Naive thymus-derived CD4-positive, alpha-beta T cell (primary cell): ENCODE measurements at regions not wholly inside any gene's neighbourhood (a gene's known extent, or its start where the extent isn't known, plus 50 kb on each side); places are given as distances from the start of the nearest gene placed in this dataset.

Experiments
- ATAC-seq: fragments of 150-1000 bp; cut with Tn5 transposase; 2 replicates; pipeline ENCODE4 v1.10.0; 2021; ENCODE audit warnings: mild to moderate bottlenecking, moderate library complexity
- CTCF ChIA-PET: fragments of 350-600 bp; sonication (Branson Sonifier 250); formaldehyde crosslinking; loops from one replicate; lab custom pipeline; 2021; ENCODE audit warnings: antibody characterized with exemption; lab: Charles Lee
- POLR2A ChIA-PET: fragments of 350-600 bp; sonication (Branson Sonifier 250); formaldehyde crosslinking; loops from one replicate; lab custom pipeline; 2021; ENCODE audit warnings: antibody characterized with exemption, inconsistent platforms; lab: Charles Lee
- DNase-seq, 9 donors: peaks; one replicate each; pipeline versions ENCODE4 v3.0.0 to v3.0.0-alpha.2; 2020 to 2022; ENCODE audit warnings: mixed read lengths in 1 of 9
- H3K27ac ChIP-seq: one replicate; pipeline ENCODE4 v1.7.0; 2013; ENCODE audit warnings: mild to moderate bottlenecking, low read depth, low read length, moderate library complexity
- H3K27me3 ChIP-seq, 2 donors: one replicate each; pipeline ENCODE4 v1.7.0; 2013; ENCODE audit warnings: low read length in 2 of 2, mild to moderate bottlenecking in 2 of 2, moderate library complexity in 2 of 2; ENCODE audit not compliant: control insufficient read depth in 2 of 2, insufficient read depth in 2 of 2
- H3K36me3 ChIP-seq, 3 experiments: 1 replicate in 2 of 3; 2 replicates in 1 of 3; pipeline ENCODE4 v1.7.0; 2013; ENCODE audit warnings: low read length in 3 of 3, mild to moderate bottlenecking in 3 of 3, moderate library complexity in 1 of 3; ENCODE audit not compliant: insufficient read depth in 3 of 3, control insufficient read depth in 2 of 3
- H3K4me1 ChIP-seq, 2 donors: one replicate each; pipeline ENCODE4 v1.7.0; 2013; ENCODE audit warnings: low read length in 2 of 2, mild to moderate bottlenecking in 2 of 2, moderate library complexity in 1 of 2; ENCODE audit not compliant: control insufficient read depth in 2 of 2, insufficient read depth in 2 of 2
- H3K4me3 ChIP-seq: 2 replicates; pipeline ENCODE4 v1.7.0; 2013; ENCODE audit warnings: mild to moderate bottlenecking, low read length
- H3K9me3 ChIP-seq, 3 experiments: 1 replicate in 2 of 3; 2 replicates in 1 of 3; pipeline ENCODE4 v1.7.0; 2013; ENCODE audit warnings: low read length in 3 of 3; ENCODE audit not compliant: control insufficient read depth in 2 of 3
- H3K27ac Mint-ChIP-seq, 9 donors: one replicate each; pipeline ENCODE4 v1.8.0; 2020 to 2022; ENCODE audit warnings: mixed read lengths in 9 of 9, mild to moderate bottlenecking in 8 of 9, moderate library complexity in 5 of 9, inconsistent platforms in 2 of 9
- H3K27me3 Mint-ChIP-seq, 5 donors: one replicate each; pipeline ENCODE4 v1.8.0; 2021 to 2022; ENCODE audit warnings: mixed read lengths in 5 of 5, mild to moderate bottlenecking in 1 of 5
- H3K36me3 Mint-ChIP-seq, 5 donors: one replicate each; pipeline ENCODE4 v1.8.0; 2020 to 2022; ENCODE audit warnings: mixed read lengths in 5 of 5, mild to moderate bottlenecking in 3 of 5, inconsistent platforms in 1 of 5
- H3K4me1 Mint-ChIP-seq, 7 donors: one replicate each; pipeline ENCODE4 v1.8.0; 2020 to 2022; ENCODE audit warnings: mixed read lengths in 7 of 7, mild to moderate bottlenecking in 3 of 7, inconsistent platforms in 1 of 7
- H3K4me3 Mint-ChIP-seq, 10 donors: one replicate each; pipeline ENCODE4 v1.8.0; 2020 to 2022; ENCODE audit warnings: mild to moderate bottlenecking in 10 of 10, mixed read lengths in 10 of 10, moderate library complexity in 6 of 10, inconsistent platforms in 2 of 10
- H3K9me3 Mint-ChIP-seq, 11 donors: one replicate each; pipeline ENCODE4 v1.8.0; 2020 to 2022; ENCODE audit warnings: mixed read lengths in 11 of 11, mild to moderate bottlenecking in 4 of 11, inconsistent platforms in 1 of 11, moderate library complexity in 1 of 11
- intact Hi-C, 2 donors: fragments of 100-400 bp; cut with micrococcal nuclease; formaldehyde crosslinking; loops; one replicate each; pipeline ENCODE4 v1.15.1; 2023

GRCh38 chr7:46534664-46535588 lies 613.9 kb upstream of the IGFBP3 start:
- no peaks in the 10 kb centered on the region for H3K36me3 ChIP-seq
- ChIA-PET CTCF (no interaction called here), POLR2A (no interaction called here)
- H3K27ac ChIP-seq: no peak overlapping the region
- H3K4me1 ChIP-seq: no peaks in the 10 kb centered on the region
- H3K4me1 Mint-ChIP-seq: no peaks in the 10 kb centered on the region
- ATAC-seq (no peak), DNase-seq (no peak)
- H3K27me3 Mint-ChIP-seq: no peaks in the 10 kb centered on the region
- no peaks in the 10 kb centered on the region for H3K27me3 ChIP-seq
- no peaks in the 10 kb centered on the region for H3K9me3 ChIP-seq
- H3K4me3 ChIP-seq: no peak overlapping the region
- peaks cover 0 to 5% (median 0%) of the 10 kb centered on the region in 5 donors for H3K36me3 Mint-ChIP-seq
- H3K9me3 Mint-ChIP-seq: peaks cover 2 to 25% (median 10%) of the 10 kb centered on the region in 11 donors
- intact Hi-C loops: no loop called here
- no peak overlapping the region for H3K4me3 Mint-ChIP-seq
- H3K27ac Mint-ChIP-seq: no peak overlapping the region

GRCh38 chr7:46533946-46534345 lies 612.9 kb upstream of the IGFBP3 start:
- H3K4me3 ChIP-seq: no peak overlapping the region
- ATAC-seq: no peak
- Mint-ChIP-seq H3K36me3 (peaks cover 0 to 5% (median 0%) of the 10 kb centered on the region in 5 donors), H3K4me1 (no peaks in the 10 kb centered on the region), H3K4me3 (no peak overlapping the region), H3K9me3 (peaks cover under 1 to 30% (median 8%) of the 10 kb centered on the region in 11 donors), H3K27ac (no peak overlapping the region), H3K27me3 (no peaks in the 10 kb centered on the region)
- no peaks in the 10 kb centered on the region for H3K4me1 ChIP-seq
- no peaks in the 10 kb centered on the region for H3K9me3 ChIP-seq
- intact Hi-C loops: no loop called here
- ChIA-PET CTCF (no interaction called here), POLR2A (no interaction called here)
- H3K27ac ChIP-seq: no peak overlapping the region
- H3K36me3 ChIP-seq: no peaks in the 10 kb centered on the region
- no peaks in the 10 kb centered on the region for H3K27me3 ChIP-seq
- DNase-seq: no peak

GRCh38 chr7:46532571-46532970 lies 611.5 kb upstream of the IGFBP3 start:
- no peaks in the 10 kb centered on the region for H3K27me3 Mint-ChIP-seq
- H3K9me3 ChIP-seq: no peaks in the 10 kb centered on the region
- no peaks in the 10 kb centered on the region for H3K4me1 ChIP-seq
- no peak overlapping the region for H3K4me3 ChIP-seq
- H3K9me3 Mint-ChIP-seq: peaks cover 6 to 42% (median 14%) of the 10 kb centered on the region in 11 donors
- H3K27me3 ChIP-seq: no peaks in the 10 kb centered on the region
- H3K27ac Mint-ChIP-seq: no peak overlapping the region
- no peaks in the 10 kb centered on the region for H3K4me1 Mint-ChIP-seq
- ChIA-PET CTCF (no interaction called here), POLR2A (no interaction called here)
- no peak overlapping the region for H3K27ac ChIP-seq
- intact Hi-C loops: no loop called here
- H3K36me3 ChIP-seq: no peaks in the 10 kb centered on the region
- DNase-seq (no peak), ATAC-seq (no peak)
- H3K4me3 Mint-ChIP-seq: no peak overlapping the region
- peaks cover 0 to 5% (median 0%) of the 10 kb centered on the region in 5 donors for H3K36me3 Mint-ChIP-seq

GRCh38 chr7:46530081-46530750 lies 609.1 kb upstream of the IGFBP3 start:
- Mint-ChIP-seq H3K4me3 (no peak overlapping the region), H3K36me3 (peaks cover 0 to 5% (median 0%) of the 10 kb centered on the region in 5 donors), H3K9me3 (peaks cover 3 to 41% (median 14%) of the 10 kb centered on the region in 11 donors), H3K4me1 (no peaks in the 10 kb centered on the region), H3K27ac (no peak overlapping the region), H3K27me3 (no peaks in the 10 kb centered on the region)
- H3K36me3 ChIP-seq: no peaks in the 10 kb centered on the region
- H3K4me3 ChIP-seq: no peak overlapping the region
- H3K27me3 ChIP-seq: no peaks in the 10 kb centered on the region
- no peak for DNase-seq
- no peak for ATAC-seq
- intact Hi-C loops: no loop called here
- H3K27ac ChIP-seq: no peak overlapping the region
- POLR2A ChIA-PET: no interaction called here
- CTCF ChIA-PET: no interaction called here
- no peaks in the 10 kb centered on the region for H3K9me3 ChIP-seq
- H3K4me1 ChIP-seq: no peaks in the 10 kb centered on the region

GRCh38 chr7:46527360-46527759 lies 606.3 kb upstream of the IGFBP3 start:
- Mint-ChIP-seq H3K4me3 (no peak overlapping the region), H3K4me1 (no peaks in the 10 kb centered on the region), H3K36me3 (no peaks in the 10 kb centered on the region), H3K27me3 (no peaks in the 10 kb centered on the region), H3K27ac (no peak overlapping the region), H3K9me3 (peaks cover 3 to 35% (median 11%) of the 10 kb centered on the region in 11 donors)
- no peaks in the 10 kb centered on the region for H3K9me3 ChIP-seq
- H3K36me3 ChIP-seq: no peaks in the 10 kb centered on the region
- CTCF ChIA-PET: no interaction called here
- intact Hi-C loops: no loop called here
- no peak overlapping the region for H3K27ac ChIP-seq
- DNase-seq (no peak), ATAC-seq (no peak)
- no peaks in the 10 kb centered on the region for H3K4me1 ChIP-seq
- POLR2A ChIA-PET: no interaction called here
- H3K27me3 ChIP-seq: no peaks in the 10 kb centered on the region
- no peak overlapping the region for H3K4me3 ChIP-seq

- CTCF ChIA-PET: no interaction called here
Observed at GRCh38 chr7:46525876-46526275, 604.8 kb upstream of the IGFBP3 start.

More at GRCh38 chr7:46525876-46526275, 604.8 kb upstream of the IGFBP3 start:
- intact Hi-C loops: no loop called here
- ATAC-seq (no peak), DNase-seq (no peak)
- H3K27ac ChIP-seq: no peak overlapping the region
- H3K4me3 Mint-ChIP-seq: no peak overlapping the region
- no peaks in the 10 kb centered on the region for H3K27me3 ChIP-seq
- H3K4me1 ChIP-seq: no peaks in the 10 kb centered on the region
- no peaks in the 10 kb centered on the region for H3K27me3 Mint-ChIP-seq
- H3K4me3 ChIP-seq: no peak overlapping the region
- no peaks in the 10 kb centered on the region for H3K36me3 ChIP-seq
- H3K9me3 ChIP-seq: no peaks in the 10 kb centered on the region
- H3K4me1 Mint-ChIP-seq: no peaks in the 10 kb centered on the region
- H3K36me3 Mint-ChIP-seq: no peaks in the 10 kb centered on the region
- no peak overlapping the region for H3K27ac Mint-ChIP-seq
- POLR2A ChIA-PET: no interaction called here
- H3K9me3 Mint-ChIP-seq: peaks cover 3 to 41% (median 11%) of the 10 kb centered on the region in 11 donors
